ENCODE measurements at regions not wholly inside any gene's neighbourhood (a gene's known extent, or its start where the extent isn't known, plus 50 kb on each side); places are given as distances from the start of the nearest gene placed in this dataset.

DNA sequence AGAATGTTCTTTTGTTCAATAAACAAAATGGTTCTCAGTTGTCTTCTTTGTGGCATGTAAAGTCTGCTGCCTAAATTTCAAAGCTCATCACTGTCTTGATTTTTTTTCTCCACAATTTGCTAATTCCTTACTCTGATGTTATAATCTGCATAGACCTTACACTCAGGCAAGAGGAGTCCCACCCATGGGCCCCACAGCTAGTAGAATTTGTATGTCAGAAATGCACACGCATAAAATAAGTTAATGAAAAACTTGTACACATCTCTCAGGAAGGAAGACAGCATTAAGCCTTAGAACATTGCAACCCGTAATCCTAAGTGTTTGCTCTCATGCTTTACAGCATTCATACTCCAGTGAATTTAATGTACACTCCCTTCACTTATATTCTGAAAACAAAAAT is 280.8 kb downstream of the ATXN7L3B start:
- Mint-ChIP-seq H3K4me1 (no peaks in the 10 kb centered on the region), H3K9me3 (peaks cover 5 to 6% of the 10 kb centered on the region in 2 donors), H3K27me3 (no peaks in the 10 kb centered on the region), H3K27ac (no peak overlapping the region), H3K4me3 (no peak overlapping the region)
- no peak for ATAC-seq
- DNase-seq, result no peak

- H3K4me1 Mint-ChIP-seq, result no peaks in the 10 kb centered on the region
- no peaks in the 10 kb centered on the region for H3K27me3 Mint-ChIP-seq
- H3K27ac Mint-ChIP-seq, result no peak overlapping the region
- no peak for DNase-seq
- H3K9me3 Mint-ChIP-seq, result peaks cover 0 to 6% of the 10 kb centered on the region in 2 donors
- ATAC-seq, result no peak
- no peak overlapping the region for H3K4me3 Mint-ChIP-seq
These were observed 282.7 kb downstream of the ATXN7L3B start for GRCh38 chr12:74820324-74820723.

GRCh38 chr12:74836567-74836966 is 298.9 kb downstream of the ATXN7L3B start:
- no peaks in the 10 kb centered on the region for H3K27me3 Mint-ChIP-seq
- peaks cover 36 to 42% of the 10 kb centered on the region in 2 donors for H3K9me3 Mint-ChIP-seq
- no peak overlapping the region for H3K4me3 Mint-ChIP-seq
- DNase-seq (no peak), ATAC-seq (no peak)
- H3K27ac Mint-ChIP-seq, result no peak overlapping the region
- H3K4me1 Mint-ChIP-seq, result no peaks in the 10 kb centered on the region

GRCh38 chr12:74846116-74846515 is 308.5 kb downstream of the ATXN7L3B start:
- no peak overlapping the region for H3K27ac Mint-ChIP-seq
- H3K4me1 Mint-ChIP-seq, result no peaks in the 10 kb centered on the region
- DNase-seq (no peak), ATAC-seq (no peak)
- H3K9me3 Mint-ChIP-seq, result no peaks in the 10 kb centered on the region
- H3K27me3 Mint-ChIP-seq, result no peaks in the 10 kb centered on the region
- H3K4me3 Mint-ChIP-seq, result no peak overlapping the region

DNA sequence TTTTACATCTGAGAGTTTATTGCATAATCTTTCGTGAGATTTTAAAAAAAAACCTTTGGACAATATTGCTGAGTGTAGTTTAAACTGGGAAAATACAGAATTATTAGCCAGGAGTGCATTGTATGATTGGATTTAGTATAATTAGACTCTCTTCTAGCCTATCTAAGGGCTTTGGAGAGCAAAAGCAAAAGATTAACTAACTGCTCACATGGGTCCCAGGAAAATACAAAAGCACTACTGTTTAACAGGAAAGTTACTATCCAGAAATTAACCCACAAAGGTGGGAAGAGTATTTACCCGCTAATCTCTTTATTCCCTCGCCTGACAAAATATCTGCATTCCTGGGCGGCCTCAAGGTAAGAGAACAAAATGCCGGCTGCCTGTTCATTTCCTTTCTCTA is 309.5 kb downstream of the ATXN7L3B start:
- no peak overlapping the region for H3K4me3 Mint-ChIP-seq
- H3K4me1 Mint-ChIP-seq, result no peaks in the 10 kb centered on the region
- H3K27ac Mint-ChIP-seq, result no peak overlapping the region
- DNase-seq, result no peak
- no peak for ATAC-seq
- no peaks in the 10 kb centered on the region for H3K27me3 Mint-ChIP-seq
- H3K9me3 Mint-ChIP-seq, result no peaks in the 10 kb centered on the region

DNA sequence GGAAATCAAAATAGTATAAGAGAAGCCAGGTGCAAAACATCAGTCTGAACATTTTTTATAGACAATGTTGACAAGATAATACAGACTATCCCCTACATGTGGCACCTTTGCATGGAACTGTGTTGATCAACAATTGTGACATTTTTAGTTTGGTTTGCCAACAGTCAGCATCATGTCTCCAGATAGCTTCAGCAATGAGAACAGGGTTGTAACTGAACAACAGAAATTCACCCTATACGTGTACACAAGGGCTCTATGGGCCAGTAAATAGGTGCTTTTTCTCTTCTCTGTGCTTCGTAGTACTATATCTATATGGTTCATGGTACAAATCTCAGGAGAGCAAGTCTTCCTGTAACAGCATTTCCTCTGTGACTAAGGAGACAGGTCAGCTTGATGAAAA is 310.4 kb downstream of the ATXN7L3B start:
- H3K4me1 Mint-ChIP-seq, result no peaks in the 10 kb centered on the region
- no peaks in the 10 kb centered on the region for H3K27me3 Mint-ChIP-seq
- no peaks in the 10 kb centered on the region for H3K9me3 Mint-ChIP-seq
- H3K27ac Mint-ChIP-seq, result no peak overlapping the region
- H3K4me3 Mint-ChIP-seq, result no peak overlapping the region
- no peak for ATAC-seq
- no peak for DNase-seq

GRCh38 chr12:74849801-74850200 is 312.2 kb downstream of the ATXN7L3B start:
- Mint-ChIP-seq H3K27ac (no peak overlapping the region), H3K4me1 (no peaks in the 10 kb centered on the region), H3K9me3 (no peaks in the 10 kb centered on the region), H3K4me3 (no peak overlapping the region), H3K27me3 (no peaks in the 10 kb centered on the region)
- ATAC-seq (no peak), DNase-seq (no peak)

DNA sequence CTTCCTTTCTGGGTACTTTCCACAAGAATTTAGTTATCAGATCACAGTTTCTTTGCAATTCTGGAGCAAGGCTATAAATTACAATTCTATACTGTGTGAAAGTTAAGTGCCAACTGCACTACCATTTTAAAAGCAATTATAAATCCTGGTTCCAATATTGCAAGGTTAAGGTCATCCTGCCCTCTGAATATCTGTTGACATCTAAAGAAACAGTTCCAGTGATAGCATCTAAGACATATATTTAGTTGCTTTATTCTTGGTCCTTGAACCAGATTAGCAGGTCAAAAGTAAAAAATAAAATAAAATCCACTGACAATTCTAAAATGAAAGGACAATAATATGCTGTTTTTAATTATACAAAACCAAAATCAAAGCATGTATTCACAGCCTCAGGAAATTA is 334.2 kb downstream of the ATXN7L3B start:
- H3K4me3 Mint-ChIP-seq, result no peak overlapping the region
- H3K27me3 Mint-ChIP-seq, result no peaks in the 10 kb centered on the region
- H3K9me3 Mint-ChIP-seq, result peaks cover 0 to 6% of the 10 kb centered on the region in 2 donors
- no peaks in the 10 kb centered on the region for H3K4me1 Mint-ChIP-seq
- no peak overlapping the region for H3K27ac Mint-ChIP-seq
- DNase-seq (no peak), ATAC-seq (no peak)

GRCh38 chr12:74885775-74886174 is 323.9 kb downstream of the KCNC2 start:
- Mint-ChIP-seq H3K4me3 (no peak overlapping the region), H3K27ac (no peak overlapping the region), H3K4me1 (no peaks in the 10 kb centered on the region), H3K9me3 (peaks cover 7% of the 10 kb centered on the region in 2 donors), H3K27me3 (no peaks in the 10 kb centered on the region)
- ATAC-seq, result no peak
- no peak for DNase-seq

DNA sequence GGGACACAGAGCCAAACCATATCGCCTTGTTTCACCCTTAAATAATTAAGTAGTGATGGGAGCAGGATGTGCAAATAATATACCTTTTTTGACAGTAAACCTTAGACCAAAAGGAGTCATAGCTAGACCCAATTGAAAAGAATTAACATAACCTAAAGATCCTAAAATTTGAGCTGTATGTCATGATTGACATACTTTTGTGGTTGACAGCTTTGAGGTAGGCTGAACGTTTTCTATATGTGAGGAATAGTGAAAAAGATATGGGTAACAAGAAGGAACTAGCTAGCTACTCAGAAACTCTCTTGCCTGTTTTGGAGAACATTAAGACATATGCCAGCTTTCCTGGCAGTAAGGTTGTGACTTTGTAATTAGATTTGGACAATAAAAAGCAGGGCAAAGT is 320.6 kb downstream of the KCNC2 start:
- Mint-ChIP-seq H3K9me3 (peaks cover 0 to 7% of the 10 kb centered on the region in 2 donors), H3K4me1 (peaks cover 9% of the 10 kb centered on the region), H3K27ac (peak overlapping the region in 1 of 2 donors; percentile 58), H3K27me3 (no peaks in the 10 kb centered on the region), H3K4me3 (peak overlapping the region in 1 of 2 donors; percentile 6)
- ATAC-seq (peak; percentile 64), DNase-seq (no peak)

DNA sequence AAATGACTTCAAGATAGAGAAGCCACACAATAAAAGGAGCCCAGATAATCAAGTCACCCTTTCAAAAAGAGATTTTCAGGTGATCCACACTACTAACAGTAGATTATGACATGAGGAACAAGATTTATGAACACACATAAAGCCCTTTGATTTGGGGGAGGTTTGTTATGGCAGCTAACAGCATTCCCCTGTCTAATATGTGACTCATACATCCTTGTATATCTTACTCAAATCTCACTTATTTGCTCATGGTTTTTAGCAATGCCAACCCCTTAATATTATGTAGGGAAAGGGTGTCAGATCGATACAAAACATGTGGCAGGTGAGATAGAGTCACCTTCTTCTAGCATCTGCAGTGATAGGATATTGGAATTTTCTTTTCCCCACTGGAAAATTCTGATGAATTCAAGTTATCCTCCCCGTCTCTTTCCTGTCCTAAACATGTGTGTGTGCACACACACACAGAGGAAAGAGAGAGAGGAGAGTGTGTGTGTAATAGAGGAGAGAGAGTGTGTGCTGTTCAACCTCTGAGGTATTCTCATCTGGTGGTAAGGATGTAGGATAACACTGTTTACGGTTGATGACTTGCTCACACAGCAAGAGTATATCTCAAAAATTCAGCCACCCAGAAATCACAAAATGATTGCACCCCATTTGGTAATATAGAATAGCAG is 319.9 kb downstream of the KCNC2 start:
- peaks cover 9% of the 10 kb centered on the region for H3K4me1 Mint-ChIP-seq
- DNase-seq (no peak), ATAC-seq (peak; percentile 74)
- peak overlapping the region in 1 of 2 donors; percentile 6 for H3K4me3 Mint-ChIP-seq
- H3K27me3 Mint-ChIP-seq, result no peaks in the 10 kb centered on the region
- H3K27ac Mint-ChIP-seq, result peak overlapping the region in 1 of 2 donors; percentile 58
- peaks cover 0 to 7% of the 10 kb centered on the region in 2 donors for H3K9me3 Mint-ChIP-seq

GRCh38 chr12:74890237-74890599 is 319.4 kb downstream of the KCNC2 start:
- Mint-ChIP-seq H3K9me3 (peaks cover 0 to 7% of the 10 kb centered on the region in 2 donors), H3K27ac (no peak overlapping the region), H3K4me3 (no peak overlapping the region), H3K27me3 (no peaks in the 10 kb centered on the region), H3K4me1 (peaks cover 9% of the 10 kb centered on the region)
- ATAC-seq (peak; percentile 90), DNase-seq (no peak)

DNA sequence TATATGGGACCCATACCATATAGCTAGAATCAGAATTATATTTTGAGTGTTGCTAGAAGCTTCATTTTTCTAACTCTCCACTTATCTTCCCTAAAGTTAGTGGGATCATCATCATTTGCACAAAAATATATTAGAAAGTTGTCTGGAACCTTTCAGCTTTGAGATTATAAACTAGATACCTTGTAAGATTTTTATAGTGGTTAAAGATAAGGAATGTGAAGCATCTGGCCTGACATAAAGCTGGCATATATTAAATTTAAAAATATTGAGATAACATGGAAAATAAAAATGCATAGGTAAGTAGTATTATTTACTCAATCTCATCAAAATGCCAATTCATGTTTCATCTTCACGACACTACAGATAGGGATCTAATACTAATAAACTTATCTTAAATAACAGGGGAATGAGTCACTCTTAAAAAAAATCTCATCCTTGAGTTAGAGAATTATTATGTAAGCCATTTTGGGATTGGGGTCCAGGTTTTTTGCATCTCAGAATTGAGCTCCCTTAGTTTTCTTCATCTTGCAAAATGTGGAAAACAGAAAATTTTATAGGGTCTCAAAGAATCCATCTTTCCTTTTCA is 318.5 kb downstream of the KCNC2 start:
- peaks cover 9% of the 10 kb centered on the region for H3K4me1 Mint-ChIP-seq
- peaks cover 0 to 7% of the 10 kb centered on the region in 2 donors for H3K9me3 Mint-ChIP-seq
- no peak overlapping the region for H3K27ac Mint-ChIP-seq
- no peak overlapping the region for H3K4me3 Mint-ChIP-seq
- H3K27me3 Mint-ChIP-seq, result no peaks in the 10 kb centered on the region
- ATAC-seq (no peak), DNase-seq (no peak)

- no peak for ATAC-seq
- no peak for DNase-seq
- Mint-ChIP-seq H3K4me3 (no peak overlapping the region), H3K27ac (no peak overlapping the region), H3K4me1 (peaks cover 9% of the 10 kb centered on the region), H3K9me3 (peaks cover 0 to 7% of the 10 kb centered on the region in 2 donors), H3K27me3 (no peaks in the 10 kb centered on the region)
These were observed 317.5 kb downstream of the KCNC2 start for GRCh38 chr12:74892057-74892633.

- no peak overlapping the region for H3K27ac Mint-ChIP-seq
- peaks cover 27% of the 10 kb centered on the region for H3K4me1 Mint-ChIP-seq
- no peaks in the 10 kb centered on the region for H3K27me3 Mint-ChIP-seq
- no peak for DNase-seq
- no peaks in the 10 kb centered on the region for H3K9me3 Mint-ChIP-seq
- H3K4me3 Mint-ChIP-seq, result no peak overlapping the region
- no peak for ATAC-seq
These were observed 313.5 kb downstream of the KCNC2 start for GRCh38 chr12:74896186-74896585.

DNA sequence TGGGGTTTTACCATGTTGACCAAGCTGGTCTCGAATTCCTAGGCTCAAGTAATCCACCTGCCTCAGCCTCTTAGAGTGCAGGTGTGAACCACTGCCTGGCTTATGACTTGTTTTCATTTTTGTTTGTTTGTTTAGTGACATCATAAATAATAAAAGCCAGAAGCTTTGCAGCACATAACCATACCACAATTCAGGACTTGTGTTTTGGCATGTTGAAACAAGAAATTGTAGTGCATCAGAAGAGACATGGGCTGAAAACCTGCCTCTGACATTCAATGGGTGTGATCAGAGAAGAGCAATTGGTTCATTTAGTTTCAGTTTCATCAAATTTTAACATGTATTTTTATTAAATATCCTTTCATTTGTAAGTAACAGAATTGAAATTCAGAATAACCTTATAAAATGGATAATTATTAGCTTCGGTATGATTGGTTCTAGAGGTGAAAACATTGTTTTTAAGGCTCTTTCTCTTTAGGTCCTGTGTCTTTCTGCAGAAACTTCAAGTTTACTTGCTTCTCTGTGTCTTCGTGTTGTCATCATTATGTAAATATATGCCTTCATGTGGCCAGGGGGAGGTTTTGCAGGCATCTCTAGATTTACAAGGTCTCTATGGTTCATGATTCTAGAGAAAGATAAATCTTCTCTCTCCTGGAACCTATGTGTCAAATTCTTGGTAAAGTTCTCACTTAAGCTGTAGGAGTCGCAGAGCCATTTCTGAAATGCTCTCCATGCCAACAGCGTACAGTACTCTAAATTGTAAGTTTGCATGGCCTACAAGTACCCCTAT is 312.0 kb downstream of the KCNC2 start:
- Mint-ChIP-seq H3K27ac (no peak overlapping the region), H3K4me3 (no peak overlapping the region)

More for the DNA sequence above, 312.0 kb downstream of the KCNC2 start:
- H3K4me1 Mint-ChIP-seq, result peaks cover 18% of the 10 kb centered on the region
- DNase-seq, result no peak
- H3K27me3 Mint-ChIP-seq, result no peaks in the 10 kb centered on the region
- no peak for ATAC-seq
- no peaks in the 10 kb centered on the region for H3K9me3 Mint-ChIP-seq
